PC-3 (cell line): ENCODE measurements at regions not wholly inside any gene's neighbourhood (a gene's known extent, or its start where the extent isn't known, plus 50 kb on each side); places are given as distances from the start of the nearest gene placed in this dataset.

Experiments
- EZH2 ChIP-seq: fragments of 300-600 bp; sonication (generic); IDR thresholded peaks from one replicate; pipeline ENCODE4 v1.6.1; 2017; ENCODE audit warnings: antibody characterized with exemption, mild to moderate bottlenecking, low read length; ENCODE audit not compliant: unreplicated experiment
- EZH2phosphoT487 ChIP-seq: fragments of 300-600 bp; sonication (generic); IDR thresholded peaks from 2 replicates; pipeline ENCODE4 v1.6.1; 2018; ENCODE audit warnings: mild to moderate bottlenecking, antibody characterized with exemption, low read length, borderline replicate concordance
- TF ChIP-seq, protein P1 (sequence below): fragments of 300-600 bp; sonication (generic); conservative IDR thresholded peaks from 2 replicates; pipeline ENCODE4 v1.5.1; 2017; ENCODE audit warnings: antibody characterized with exemption, low read depth, mild to moderate bottlenecking, low read length

DNA sequence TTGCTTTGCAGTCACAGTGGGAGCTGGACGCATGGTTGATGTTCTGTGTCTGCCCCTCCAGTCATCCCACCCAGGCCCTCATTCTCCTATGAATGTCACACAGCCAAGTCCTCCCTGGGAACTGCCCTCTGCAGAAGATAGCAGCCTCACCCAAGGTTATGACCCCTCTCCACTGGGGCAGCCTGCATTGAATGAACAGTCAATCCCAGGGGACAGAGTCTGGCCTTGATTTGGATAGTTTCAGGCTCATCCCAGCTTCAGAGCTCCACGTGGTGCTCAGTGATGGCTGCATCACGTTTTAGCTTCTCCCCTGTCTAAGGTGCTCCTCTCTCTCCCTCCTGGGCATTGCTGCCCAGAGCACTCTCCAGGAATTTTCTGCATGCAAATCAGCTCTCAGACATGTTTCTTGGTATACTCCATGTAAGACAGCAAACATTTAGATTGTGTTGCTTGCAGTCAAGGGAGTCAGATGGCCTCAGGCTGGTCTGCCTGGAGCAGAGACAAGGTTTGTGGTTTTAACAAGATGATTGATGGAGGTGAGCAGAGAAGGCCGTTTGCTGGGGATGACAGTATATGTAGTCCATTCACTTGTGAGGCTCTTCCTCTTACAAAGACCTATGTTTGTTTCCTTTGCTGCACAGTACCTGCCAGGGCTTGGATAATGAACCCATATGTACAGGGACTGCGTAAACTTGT lies 56.1 kb upstream of the MSX1 start:
- TF ChIP-seq, protein P1, sequence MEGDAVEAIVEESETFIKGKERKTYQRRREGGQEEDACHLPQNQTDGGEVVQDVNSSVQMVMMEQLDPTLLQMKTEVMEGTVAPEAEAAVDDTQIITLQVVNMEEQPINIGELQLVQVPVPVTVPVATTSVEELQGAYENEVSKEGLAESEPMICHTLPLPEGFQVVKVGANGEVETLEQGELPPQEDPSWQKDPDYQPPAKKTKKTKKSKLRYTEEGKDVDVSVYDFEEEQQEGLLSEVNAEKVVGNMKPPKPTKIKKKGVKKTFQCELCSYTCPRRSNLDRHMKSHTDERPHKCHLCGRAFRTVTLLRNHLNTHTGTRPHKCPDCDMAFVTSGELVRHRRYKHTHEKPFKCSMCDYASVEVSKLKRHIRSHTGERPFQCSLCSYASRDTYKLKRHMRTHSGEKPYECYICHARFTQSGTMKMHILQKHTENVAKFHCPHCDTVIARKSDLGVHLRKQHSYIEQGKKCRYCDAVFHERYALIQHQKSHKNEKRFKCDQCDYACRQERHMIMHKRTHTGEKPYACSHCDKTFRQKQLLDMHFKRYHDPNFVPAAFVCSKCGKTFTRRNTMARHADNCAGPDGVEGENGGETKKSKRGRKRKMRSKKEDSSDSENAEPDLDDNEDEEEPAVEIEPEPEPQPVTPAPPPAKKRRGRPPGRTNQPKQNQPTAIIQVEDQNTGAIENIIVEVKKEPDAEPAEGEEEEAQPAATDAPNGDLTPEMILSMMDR, result no peak
- TF ChIP-seq EZH2phosphoT487, result no peak
- TF ChIP-seq EZH2, result no peak
